Activated T-cell treated with anti-CD3 and anti-CD28 coated beads for 24 hours (primary cell): ENCODE measurements at regions not wholly inside any gene's neighbourhood (a gene's known extent, or its start where the extent isn't known, plus 50 kb on each side); places are given as distances from the start of the nearest gene placed in this dataset.

Source experiments
- DNase-seq: peaks from one replicate; pipeline ENCODE4 v3.0.0-alpha.2; 2020; ENCODE audit warnings: low read depth

DNA sequence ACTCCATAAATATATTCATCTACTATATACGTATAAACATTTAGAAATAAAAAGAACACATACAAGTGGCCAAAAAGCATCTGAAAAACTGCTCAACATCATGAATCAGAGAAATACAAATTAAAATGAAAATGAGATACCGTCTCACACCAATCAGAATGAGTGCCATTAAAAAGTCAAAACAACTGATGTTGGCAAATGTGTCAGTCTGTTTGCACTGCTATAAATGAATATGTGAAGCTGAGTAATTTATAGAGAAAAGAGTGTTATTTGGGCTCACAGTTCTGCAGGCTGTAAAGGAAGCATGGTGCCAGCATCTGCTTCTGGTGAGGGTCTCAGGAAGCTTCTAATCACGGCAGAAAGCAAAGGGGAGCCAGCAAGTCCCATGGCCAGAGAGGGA is 620.3 kb upstream of the CCDC54 start:
- DNase-seq: no peak

DNA sequence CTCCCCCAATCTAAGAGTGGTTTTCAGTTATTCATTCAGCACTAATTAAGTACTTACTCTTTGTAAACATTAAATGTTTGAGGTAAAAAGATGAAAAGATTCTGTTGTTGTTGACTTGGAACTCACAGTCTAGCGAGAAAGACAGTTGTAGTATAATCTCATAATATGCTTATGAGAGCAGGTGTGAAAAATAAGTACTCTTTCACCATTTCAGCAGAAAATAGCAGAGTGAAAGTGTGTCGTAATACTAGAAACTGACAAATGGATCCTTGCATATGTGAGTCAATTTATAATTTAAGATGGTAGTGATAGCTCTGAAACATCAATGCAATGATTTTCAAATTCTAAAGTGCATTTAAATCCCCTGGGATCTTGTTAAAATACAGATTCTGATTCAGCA is 618.8 kb upstream of the CCDC54 start:
- DNase-seq: no peak

DNA sequence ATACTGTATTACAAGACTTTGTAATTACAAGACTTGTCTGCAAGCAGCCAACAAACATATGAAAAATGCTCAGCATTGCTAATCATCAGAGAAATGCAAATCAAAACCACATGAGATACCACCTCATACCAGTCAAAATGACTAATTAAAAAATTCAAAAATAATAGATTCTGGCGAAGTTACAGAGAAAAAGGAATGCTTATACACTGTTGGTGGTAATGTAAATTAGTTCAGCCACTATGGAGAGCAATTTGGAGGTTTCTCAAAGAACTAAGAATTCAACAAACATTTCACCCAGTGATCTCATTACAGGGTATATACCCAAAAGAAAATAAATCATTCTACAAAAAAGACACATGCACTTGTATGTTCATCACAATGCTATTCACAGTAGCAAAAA is 617.5 kb upstream of the CCDC54 start:
- DNase-seq: no peak

DNA sequence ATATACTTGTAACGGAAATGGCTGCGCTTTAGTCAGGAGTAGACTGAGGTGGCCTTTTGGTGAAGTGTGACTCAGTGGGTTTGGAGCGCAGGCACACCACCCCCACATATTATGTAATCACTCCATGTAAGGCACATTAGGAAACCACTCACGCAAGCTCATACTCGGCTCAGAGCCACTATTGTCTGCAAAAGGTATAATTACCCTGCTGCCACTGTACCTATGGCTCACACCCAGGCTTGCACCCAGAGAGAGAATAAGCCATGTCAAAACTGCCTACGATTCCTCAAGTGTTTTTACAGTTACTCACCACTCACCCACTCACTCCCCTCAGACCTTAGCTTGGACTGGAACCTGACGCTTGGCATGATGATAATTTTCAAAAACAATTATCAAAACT is 611.9 kb upstream of the CCDC54 start:
- DNase-seq: no peak

DNA sequence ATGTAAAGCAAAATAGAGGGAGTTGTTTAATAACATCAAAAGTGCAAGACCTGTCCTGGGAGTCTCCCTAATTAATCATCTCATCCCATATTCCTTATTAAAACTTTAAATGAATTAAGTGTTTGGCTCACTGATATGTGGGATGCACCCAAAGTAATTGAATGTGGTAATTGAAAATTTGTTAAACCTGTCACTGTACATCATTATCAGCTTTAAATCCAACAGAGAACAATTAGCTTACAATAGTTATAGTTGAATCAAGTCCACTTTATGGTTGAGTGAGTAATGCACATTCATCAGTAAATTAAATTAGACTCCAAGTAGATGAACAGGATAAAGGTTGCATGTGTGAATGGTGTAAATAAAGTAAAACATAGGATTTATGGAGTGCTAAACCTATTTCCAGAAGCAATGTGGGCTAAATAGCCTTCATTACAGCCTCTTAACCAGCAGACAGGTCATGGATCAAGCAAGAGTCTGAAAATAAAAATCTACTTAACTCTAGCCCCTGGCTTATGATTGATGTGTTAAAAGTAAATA is 608.2 kb upstream of the CCDC54 start:
- DNase-seq: no peak

DNA sequence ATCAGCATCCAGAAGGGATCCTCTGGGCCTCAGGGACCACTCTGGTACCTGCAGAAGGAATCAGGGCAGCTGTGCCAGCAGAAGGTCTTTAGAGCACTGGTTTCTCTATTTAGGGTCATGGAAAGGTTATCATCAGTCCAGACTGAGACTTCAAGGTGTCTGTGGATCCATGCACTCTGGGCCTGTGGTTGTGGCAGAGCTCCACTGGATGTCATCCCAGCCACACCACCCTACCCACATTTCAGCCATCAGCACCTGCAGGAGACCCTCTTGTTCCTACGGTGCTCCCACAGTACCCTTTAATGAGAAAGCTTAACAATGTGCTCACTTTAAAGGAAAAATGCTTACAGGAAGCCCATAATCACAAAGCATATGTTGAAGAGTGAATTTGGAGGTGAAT is 603.4 kb upstream of the CCDC54 start:
- DNase-seq: no peak

DNA sequence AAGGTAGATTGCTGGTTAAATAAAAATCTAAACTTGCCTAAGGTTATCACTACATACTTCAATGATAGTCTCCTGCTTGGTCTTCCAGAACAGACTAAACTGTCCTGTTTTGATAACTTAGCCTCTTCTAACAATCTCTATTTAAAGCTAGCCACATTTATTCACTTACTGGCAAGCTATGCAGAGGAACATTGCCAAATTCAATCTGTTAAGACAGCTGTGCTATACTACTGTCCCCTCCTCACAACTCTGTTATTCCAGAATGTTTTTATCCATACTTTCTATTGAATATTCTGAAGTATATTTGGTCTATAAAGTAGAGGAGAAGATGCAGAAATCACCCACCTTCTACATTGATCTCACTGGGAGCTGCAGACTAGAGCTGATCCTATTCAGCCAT is 594.0 kb upstream of the CCDC54 start:
- DNase-seq: no peak

DNA sequence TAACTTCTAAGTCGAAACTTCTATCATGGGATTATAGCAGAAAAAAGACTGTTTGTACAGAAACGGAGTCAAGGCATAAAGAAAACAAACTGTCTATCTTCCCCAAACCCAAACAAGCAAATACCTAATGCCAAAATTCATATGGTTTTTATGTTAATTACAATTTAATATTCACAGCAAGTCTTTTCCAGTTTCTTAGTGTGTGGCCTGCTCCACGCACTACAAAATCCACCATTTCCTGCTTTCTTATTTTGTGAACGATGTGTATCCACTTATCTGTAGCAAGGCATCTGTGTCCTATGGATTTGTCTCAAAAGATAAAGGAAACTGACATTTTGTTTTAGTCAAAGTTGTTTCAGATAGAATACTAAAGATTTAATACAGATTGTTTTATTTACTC is 588.0 kb upstream of the CCDC54 start:
- DNase-seq: no peak

DNA sequence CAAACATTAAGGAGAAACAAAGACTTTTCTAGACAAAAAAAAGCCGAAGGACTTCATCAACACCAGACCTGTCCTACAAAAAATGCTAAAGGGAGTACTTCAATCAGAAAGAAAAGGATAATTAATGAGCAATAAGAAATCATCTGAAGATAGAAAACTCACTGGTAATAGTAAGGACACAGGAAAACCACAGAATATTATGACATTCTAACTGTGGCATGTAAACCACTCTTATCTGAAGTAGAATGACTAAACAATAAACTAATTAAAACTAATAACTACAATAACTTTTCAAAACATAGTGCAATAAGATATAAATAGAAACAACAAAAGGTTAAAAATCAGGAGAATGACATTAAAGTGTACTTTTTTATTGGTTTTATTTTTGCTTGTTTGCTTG is 584.5 kb upstream of the CCDC54 start:
- no peak for DNase-seq

DNA sequence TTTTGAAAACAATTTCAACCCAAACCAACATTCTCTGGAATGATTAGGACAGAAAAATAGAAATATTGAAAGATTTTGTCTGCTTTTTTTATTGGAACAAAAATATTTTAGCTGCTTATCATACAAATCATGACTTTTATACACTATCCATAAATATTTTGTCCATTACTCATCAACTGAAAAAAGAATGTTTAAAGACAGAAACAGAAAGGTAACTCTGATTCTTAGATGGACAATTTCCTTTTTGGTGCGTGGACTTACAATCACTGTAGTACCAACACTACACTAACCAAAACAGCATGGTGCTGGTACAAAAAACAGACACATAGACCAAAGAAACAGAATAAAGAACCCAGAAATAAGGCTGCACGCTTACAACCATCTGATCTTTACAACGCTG is 582.8 kb upstream of the CCDC54 start:
- DNase-seq: no peak

DNA sequence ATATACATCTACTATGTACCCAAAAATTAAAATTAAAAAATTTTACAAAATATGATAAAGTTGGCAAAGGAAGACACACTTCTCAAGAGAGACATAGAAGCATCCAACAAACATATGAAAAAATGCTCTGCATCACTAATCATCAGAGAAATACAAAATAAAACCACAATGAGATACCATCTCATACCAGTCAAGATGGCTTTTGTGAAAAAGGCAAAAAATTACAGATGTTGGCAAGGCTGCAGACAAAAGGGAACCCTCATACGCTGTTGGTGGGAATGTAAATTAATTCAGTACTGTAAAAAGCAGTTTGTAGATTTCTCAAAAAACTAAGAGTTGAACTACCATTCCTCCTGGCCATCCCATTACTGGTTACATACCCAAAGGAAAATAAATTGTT is 581.7 kb upstream of the CCDC54 start:
- no peak for DNase-seq

DNA sequence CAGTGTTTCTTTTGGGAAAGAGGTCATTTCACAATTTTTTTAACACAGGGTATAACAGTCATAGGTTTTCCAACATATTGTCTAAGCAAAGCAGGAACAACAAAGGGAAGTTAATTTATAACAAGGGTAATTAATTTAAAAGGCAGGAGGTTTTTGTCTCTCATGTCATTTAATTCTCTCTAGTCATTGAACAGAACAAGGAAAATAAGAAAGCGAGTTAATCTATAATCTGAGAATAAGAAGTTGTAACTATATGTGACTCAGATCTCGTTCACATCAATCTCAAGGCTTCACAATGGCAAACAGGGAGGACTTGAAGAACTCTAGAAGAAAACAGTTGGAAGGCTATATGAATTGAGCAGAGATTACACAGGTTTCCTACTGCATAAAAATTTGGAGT is 579.8 kb upstream of the CCDC54 start:
- no peak for DNase-seq

DNA sequence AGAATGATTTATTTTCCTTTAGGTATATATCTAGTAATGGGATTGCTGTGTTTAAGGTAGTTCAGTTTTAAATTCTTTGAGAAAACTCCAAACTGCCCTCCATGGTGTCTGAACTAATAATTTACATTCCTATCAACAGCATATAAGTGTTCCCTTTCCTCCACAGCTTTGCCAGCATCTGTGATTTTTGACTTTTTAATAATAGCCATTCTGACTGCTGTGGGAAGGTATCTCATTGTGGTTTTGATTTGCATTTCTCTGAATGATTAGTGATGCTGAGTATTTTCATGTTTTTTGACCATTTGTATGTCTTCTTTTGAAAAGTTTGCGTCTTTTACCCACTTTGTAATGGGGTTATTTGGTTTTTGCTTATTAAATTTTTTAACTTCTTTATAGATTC is 571.6 kb upstream of the CCDC54 start:
- DNase-seq: no peak

DNA sequence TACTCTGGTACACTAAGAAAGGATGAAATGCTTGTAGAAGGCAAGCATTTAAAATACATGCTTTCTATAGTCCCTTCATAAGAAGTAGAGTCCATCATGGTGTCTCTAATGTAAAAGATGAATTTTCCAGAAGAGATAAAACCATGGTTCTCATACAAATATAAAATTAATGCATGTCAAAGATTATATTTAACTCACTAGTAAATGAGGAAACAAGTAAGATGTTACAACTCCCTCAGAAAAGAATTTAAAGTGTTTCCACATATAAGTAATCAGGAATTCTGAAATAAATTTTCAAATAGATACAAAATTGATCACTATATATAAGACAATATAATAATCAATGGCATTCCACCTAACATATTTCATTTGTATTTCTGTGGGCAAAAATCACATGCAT is 570.3 kb upstream of the CCDC54 start:
- DNase-seq: no peak

DNA sequence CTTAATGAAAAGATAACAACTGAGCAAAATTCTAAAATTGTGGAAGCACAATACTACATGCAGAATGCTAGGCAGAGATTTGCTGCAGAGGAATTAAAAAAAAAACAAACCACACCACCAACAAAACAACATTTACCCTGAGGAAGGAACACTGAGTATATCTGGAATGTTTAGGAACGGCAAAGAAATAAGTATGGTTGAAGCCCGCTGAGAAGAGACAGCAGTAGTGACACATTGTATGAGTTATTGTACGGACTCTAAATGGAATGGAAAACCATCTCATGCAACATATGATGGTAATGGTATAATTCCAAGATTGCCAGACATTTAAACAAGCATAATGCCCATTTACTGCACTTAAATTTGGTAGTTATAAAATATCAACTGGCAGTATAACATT is 568.2 kb upstream of the CCDC54 start:
- DNase-seq: no peak

DNA sequence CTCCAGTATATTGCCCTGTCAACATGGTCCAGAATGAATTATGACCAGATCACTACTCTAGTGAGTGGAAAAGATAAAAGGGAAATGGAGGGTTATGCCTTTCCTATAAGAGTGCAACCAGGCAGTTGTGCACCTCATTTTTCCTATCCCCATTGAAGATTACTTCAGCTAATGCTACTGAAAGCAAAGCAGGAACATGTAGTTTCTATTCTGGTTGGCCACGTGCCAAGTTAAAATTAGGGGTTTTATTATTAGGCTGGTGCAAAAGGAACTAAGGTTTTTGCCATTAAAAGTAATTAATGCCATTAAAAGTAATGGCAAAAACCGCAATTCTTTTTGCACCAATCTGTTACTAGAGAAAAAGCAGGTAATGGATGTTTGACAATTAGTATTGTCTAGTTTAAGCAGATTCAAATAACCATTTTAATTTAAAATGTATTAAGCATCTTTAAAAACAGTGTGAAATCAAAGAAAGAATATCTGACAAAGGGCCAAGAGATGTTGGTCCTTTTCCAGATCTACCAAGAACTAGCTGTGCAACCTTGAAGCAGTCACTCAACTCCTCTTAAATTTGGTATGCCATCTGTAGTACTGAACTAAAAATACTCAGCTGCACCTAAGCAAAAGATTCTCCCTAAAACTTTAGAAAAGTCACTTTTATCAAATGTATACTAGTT is 567.5 kb upstream of the CCDC54 start:
- no peak for DNase-seq

DNA sequence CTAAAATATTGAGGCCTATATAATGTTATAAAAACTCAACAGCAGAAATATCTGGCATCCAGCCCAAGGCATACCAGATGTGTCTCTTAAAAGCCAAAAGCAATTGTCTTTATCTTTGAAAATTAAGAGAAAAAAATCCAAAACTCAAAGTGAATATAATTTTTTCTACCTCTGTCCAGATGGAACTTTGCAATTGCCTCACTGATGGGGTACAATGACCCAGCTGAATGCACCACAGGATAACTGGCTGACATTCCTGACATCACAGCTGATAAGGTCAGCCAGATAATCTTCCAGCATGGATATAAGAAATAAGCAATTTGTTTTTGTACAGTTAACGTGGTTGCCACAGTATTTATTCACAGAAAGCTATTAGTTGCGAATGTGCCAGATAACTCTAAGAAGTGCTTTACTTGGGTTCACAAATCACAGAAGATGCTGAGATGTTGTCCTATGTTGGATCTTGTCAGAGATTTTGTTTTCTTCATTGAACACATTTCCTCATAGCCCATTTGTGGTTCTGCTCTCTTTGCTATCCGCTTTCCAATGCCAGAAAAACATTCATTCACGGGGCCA is 566.9 kb upstream of the CCDC54 start:
- DNase-seq: no peak

DNA sequence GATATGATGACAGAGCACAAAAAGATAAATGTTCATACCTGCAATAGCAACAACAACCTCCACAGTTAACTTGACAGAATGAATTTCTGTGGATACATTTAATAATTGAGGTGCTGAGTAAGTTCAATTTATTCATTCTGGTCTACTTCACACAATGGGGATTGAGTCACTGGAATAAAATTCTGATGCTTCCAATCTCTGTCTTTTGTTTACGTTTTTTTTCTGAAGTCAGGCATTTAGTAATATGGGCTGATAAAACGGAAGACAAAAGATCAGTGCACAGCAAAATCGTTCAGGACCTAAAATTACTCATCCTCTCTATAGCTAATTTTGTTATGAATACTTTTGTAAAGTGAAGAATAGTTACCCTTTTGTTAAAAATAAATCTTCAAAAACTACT is 565.9 kb upstream of the CCDC54 start:
- DNase-seq: no peak

DNA sequence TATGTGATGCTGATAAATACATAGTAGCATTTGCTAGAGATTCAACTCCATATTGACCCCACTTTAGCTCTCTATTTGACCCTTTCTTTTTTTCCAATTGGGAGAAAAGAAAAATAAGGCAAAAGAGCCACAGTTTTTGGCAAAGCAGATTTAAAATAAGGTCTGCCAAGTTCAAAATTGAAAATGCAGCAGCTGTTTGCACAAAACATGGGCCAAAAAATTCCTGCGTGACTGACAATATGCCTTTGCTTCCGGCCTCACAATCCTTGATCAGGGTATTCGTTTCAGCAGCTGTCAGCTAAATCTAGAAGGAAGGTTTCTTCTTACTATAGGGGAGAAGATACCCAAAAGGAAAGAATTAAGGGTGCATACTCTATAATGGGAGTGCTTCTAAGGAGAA is 563.5 kb upstream of the CCDC54 start:
- no peak for DNase-seq

DNA sequence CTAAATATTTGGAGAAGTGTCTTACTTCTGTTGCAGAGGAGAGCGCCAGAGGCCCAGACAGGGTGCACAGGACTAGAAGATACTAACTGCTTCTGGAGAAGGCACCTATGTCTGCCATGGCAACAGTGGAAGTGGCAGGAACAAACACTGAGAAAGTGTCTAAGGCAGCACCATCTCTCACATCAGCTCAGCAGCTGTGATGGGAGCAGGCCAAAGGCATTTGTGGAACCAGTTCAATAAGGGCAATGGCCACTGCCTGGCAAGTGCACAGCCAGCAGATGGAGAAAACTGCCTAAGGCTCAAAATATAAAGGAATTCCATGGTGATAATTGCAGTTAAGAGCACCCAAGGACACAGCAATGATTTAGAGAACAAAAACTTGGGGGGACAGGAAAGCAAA is 563.0 kb upstream of the CCDC54 start:
- no peak for DNase-seq

DNA sequence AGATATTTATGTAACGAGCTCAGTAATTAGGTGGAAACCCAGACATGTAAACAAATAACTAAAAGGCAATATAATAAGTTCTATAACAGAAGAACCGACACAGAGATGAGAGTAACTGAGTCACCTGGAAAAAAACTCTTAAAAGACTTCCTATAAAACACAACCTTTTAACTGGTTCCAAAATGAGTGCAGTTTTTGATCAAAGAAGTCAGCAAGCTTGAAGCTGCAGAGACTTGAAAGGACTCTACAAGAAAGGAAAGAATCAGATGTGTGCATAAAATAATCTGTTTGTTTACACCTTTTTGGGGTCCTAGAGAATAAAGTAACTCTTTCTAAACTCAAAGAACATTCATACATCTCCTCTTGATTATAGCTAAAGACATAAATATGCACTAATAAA is 560.4 kb upstream of the CCDC54 start:
- DNase-seq: no peak

DNA sequence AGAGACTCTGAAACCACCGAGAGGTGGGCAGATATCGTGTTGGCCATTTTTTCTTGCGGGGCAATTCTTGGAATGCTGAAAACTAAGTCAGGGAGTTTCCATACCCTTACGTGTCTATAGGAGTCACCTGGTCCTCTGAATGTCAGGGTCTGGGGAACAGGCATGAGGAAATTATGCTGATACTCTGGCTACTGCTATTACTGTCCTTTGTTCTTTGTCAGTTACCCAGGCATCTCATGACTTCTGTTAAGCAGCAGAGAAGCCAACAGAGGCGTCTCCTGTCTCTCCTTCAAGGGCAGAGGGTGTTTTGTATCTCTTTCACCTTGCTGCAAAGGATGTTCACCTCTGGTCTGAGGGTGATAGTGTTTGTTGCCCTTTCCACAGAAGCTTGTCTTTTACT is 559.5 kb upstream of the CCDC54 start:
- DNase-seq: no peak

DNA sequence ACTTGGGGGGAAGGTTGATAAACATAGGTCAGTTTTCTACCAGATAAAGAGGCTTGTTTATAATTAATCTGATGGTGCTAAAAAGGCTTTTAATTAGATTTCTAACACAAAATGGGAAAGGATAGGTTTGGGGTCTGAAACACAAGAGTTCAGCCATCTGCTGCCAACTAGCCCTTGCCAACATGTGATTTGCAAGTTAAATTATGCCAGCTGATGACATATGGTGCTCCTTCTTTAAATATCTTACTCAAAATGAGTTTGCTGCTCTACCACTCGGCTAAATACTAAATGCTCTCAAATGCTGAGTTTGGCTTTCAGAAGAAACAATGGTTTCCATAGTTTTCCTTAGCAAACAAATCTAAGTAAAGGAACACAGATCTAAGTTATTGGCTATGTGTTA is 557.8 kb upstream of the CCDC54 start:
- no peak for DNase-seq

DNA sequence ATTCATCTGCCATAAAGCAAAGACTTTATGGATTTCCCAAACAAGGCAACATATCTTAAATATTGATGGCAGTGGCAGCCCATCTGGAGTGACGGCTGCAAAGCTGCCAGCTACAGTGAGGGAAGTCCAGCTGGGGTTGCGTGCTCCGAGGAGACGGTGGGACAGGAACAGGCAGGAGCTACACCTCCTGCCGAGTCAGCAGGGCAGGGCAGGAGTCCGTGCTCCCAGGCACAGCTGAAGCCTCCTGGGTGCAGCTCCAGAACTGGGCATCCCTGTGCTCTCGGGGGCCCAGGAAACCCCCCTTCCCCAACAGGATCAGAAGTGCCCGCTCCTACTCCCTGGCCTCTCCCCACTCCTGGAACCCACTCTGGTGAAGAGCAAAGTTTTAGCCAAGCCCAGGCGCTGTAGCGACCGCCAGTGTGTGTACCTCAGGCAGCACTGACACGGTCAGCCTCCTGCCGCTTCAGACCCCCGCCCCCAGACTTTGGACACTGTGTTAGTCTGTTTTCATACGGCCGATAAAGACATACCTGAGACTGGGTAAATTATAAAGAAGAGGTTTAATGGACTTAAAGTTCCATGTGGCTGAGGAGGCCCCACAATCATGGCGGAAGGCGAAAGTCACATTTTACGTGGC is 556.4 kb upstream of the CCDC54 start:
- DNase-seq: no peak
